ENCODE measurements at regions not wholly inside any gene's neighbourhood (a gene's known extent, or its start where the extent isn't known, plus 50 kb on each side); places are given as distances from the start of the nearest gene placed in this dataset.
"Not testable (repeated sequence)": the region's sequence is repeated elsewhere in the genome, so short reads cannot be mapped to it uniquely, and the experiment has no call there.

DNA sequence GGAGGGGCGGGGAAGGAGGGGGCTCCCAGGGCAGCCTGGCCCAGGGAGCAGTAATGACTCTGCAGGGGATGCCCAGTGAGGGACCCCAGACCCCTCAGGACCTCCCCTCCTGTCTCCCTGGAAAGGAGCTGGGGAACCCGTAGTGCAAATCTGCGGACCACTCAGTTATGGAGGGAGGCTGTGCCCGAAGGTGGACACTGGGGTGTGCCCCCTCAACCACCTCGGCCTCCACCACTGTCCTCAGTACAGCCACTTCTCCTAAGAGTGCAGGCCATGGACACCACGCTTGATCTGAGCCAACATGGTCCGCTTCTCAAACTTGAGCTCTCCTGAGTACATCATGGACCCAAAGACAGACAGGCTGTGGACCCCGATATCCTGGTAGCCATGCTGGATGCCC lies 378.2 kb upstream of the MAOA start:
- no peak overlapping the region for H3K4me3 ChIP-seq (ENCODE audit: low read depth, low read length)
- H3K9ac ChIP-seq (ENCODE audit: low read length) = no peak overlapping the region
- H3K27me3 ChIP-seq (ENCODE audit: control insufficient read depth, insufficient read depth, low read length) = no peaks in the 10 kb centered on the region; the same call in 1 of the 2 replicates
- peaks cover 36% of the 10 kb centered on the region for H3K9me3 ChIP-seq (ENCODE audit: control insufficient read depth, insufficient read depth, low read depth, low read length)
- no peaks in the 10 kb centered on the region for H3K36me3 ChIP-seq (ENCODE audit: control insufficient read depth, insufficient read depth, low read length)
- no peak overlapping the region for H3K27ac ChIP-seq (ENCODE audit: low read depth, low read length)
- no peaks in the 10 kb centered on the region for H3K4me1 ChIP-seq (ENCODE audit: control insufficient read depth, insufficient read depth, low read length)

DNA sequence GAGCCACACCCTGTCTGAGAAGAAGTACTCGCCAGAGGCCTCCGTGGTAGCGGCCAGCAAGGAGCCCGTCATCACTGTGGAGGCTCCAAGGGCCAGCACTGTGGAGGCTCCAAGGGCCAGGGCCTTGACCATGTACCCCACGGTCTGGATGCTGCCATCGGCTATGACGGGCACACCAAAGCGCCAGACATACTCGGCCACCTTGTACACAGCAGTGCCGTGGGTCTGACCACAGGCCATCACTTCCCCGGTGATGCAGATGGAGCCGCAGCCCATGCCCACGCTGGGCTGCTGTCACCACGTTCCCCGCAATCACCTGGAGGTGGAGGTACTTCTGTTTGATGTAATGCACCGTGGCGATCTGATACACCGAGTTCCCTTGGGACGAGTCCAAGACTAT lies 377.7 kb upstream of the MAOA start:
- no peaks in the 10 kb centered on the region for H3K36me3 ChIP-seq (ENCODE audit: control insufficient read depth, insufficient read depth, low read length)
- H3K4me3 ChIP-seq (ENCODE audit: low read depth, low read length) = no peak overlapping the region
- H3K9me3 ChIP-seq (ENCODE audit: control insufficient read depth, insufficient read depth, low read depth, low read length) = peaks cover 33% of the 10 kb centered on the region
- no peak overlapping the region for H3K27ac ChIP-seq (ENCODE audit: low read depth, low read length)
- no peak overlapping the region for H3K9ac ChIP-seq (ENCODE audit: low read length)
- H3K27me3 ChIP-seq (ENCODE audit: control insufficient read depth, insufficient read depth, low read length) = no peaks in the 10 kb centered on the region; the same call in 1 of the 2 replicates
- no peaks in the 10 kb centered on the region for H3K4me1 ChIP-seq (ENCODE audit: control insufficient read depth, insufficient read depth, low read length)

DNA sequence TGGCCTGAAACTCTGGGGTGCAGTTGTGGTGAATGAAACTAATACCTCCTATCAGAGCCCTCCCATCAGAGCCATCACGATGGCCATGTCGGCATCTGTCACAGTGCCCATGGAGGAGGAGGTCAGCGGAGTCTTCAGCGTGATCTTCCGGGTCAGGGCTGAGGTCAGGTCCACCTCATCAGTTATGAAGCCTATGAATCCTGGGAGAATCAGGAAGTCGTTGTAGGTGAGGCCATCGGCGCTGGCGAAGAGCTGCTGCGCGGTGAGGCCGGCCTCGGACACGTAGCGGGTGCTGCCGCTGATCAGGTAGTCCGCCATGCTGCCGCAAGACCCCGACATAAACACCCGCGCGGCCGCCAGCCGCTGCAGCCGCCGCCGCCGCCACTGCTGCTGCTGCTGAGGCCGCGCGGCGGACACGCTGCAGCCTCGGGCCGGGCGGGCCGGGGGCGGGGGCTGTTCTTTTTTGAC lies 376.7 kb upstream of the MAOA start:
- H3K4me3 ChIP-seq (ENCODE audit: low read depth, low read length) = no peak overlapping the region
- no peaks in the 10 kb centered on the region for H3K4me1 ChIP-seq (ENCODE audit: control insufficient read depth, insufficient read depth, low read length)
- H3K27ac ChIP-seq (ENCODE audit: low read depth, low read length) = no peak overlapping the region
- H3K9ac ChIP-seq (ENCODE audit: low read length) = no peak overlapping the region
- no peaks in the 10 kb centered on the region for H3K36me3 ChIP-seq (ENCODE audit: control insufficient read depth, insufficient read depth, low read length)
- H3K27me3 ChIP-seq (ENCODE audit: control insufficient read depth, insufficient read depth, low read length) = no peaks in the 10 kb centered on the region; the same call in 1 of the 2 replicates
- peaks cover 31% of the 10 kb centered on the region for H3K9me3 ChIP-seq (ENCODE audit: control insufficient read depth, insufficient read depth, low read depth, low read length)

DNA sequence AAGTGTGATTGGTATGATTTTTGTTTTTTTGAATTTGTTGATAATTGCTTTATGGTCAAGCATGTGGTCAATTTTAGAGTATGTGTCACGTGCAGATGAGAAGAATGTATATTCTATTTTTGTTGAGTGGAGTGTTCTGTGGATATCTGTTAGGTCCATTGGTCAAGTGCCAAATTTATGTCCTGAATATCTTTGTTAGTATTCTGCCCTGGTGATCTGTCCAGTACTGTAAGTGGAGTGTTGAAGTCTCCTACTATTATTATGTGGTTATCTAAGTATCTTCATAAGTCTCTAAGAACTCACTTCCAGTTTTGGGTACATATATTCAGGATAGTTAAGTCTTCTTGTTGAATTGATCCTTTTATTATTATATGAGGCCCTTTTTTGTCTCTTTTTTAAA lies 372.9 kb upstream of the MAOA start:
- H3K4me3 ChIP-seq (ENCODE audit: low read depth, low read length) = no peak overlapping the region
- no peaks in the 10 kb centered on the region; the same call in 1 of the 2 replicates for H3K27me3 ChIP-seq (ENCODE audit: control insufficient read depth, insufficient read depth, low read length)
- no peaks in the 10 kb centered on the region for H3K4me1 ChIP-seq (ENCODE audit: control insufficient read depth, insufficient read depth, low read length)

DNA sequence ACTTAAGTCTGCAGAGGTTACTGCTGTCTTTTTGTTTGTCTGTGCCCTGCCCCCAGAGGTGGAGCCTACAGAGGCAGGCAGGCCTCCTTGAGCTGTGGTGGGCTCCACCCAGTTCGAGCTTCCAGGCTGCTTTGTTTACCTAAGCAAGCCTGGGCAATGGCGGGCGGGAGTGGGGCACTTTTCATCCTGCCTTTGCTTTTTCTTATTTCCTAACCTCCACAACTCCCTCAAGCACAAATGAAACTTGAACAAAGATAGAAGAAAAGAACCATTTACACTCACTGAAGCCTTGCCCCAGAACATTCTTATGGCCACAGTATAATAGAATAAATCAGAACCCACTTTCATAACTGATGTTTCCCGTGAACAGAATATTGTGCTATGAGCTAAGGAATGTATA lies 344.5 kb upstream of the MAOA start:
- H3K9ac ChIP-seq (ENCODE audit: low read length); H3K27ac ChIP-seq (ENCODE audit: low read depth, low read length); H3K9me3 ChIP-seq (ENCODE audit: control insufficient read depth, insufficient read depth, low read depth, low read length); H3K4me3 ChIP-seq (ENCODE audit: low read depth, low read length); H3K4me1 ChIP-seq (ENCODE audit: control insufficient read depth, insufficient read depth, low read length); H3K36me3 ChIP-seq (ENCODE audit: control insufficient read depth, insufficient read depth, low read length); H3K27me3 ChIP-seq (ENCODE audit: control insufficient read depth, insufficient read depth, low read length): not testable (repeated sequence)

More for the DNA sequence above, 372.9 kb upstream of the MAOA start:
- Histone ChIP-seq H3K36me3 (ENCODE audit: control insufficient read depth, insufficient read depth, low read length) (no peaks in the 10 kb centered on the region), H3K9ac (ENCODE audit: low read length) (no peak overlapping the region), H3K27ac (ENCODE audit: low read depth, low read length) (no peak overlapping the region), H3K9me3 (ENCODE audit: control insufficient read depth, insufficient read depth, low read depth, low read length) (peaks cover 26% of the 10 kb centered on the region)

DNA sequence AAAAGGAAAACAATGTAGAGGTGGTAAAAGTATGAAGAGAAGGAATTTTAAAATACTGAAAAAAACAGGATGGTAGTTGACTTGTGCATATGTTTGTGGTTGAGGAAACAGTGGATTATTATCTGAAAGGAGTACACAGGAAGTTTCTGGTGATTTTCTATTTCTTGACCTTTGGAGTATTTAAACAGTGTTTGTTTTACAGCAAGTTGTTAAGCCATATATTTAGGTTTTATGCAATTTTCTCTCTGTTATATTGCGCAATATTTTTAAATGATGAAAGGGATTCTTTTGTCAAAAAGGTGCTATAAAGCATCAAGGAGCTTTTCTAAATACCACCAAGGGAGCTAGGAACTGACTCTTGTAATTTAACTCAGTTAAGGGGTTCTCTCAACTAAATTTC lies 343.1 kb upstream of the MAOA start:
- no peaks in the 10 kb centered on the region; the same call in 1 of the 2 replicates for H3K27me3 ChIP-seq (ENCODE audit: control insufficient read depth, insufficient read depth, low read length)
- H3K27ac ChIP-seq (ENCODE audit: low read depth, low read length) = no peak overlapping the region
- no peak overlapping the region for H3K9ac ChIP-seq (ENCODE audit: low read length)
- no peaks in the 10 kb centered on the region for H3K36me3 ChIP-seq (ENCODE audit: control insufficient read depth, insufficient read depth, low read length)
- no peaks in the 10 kb centered on the region for H3K4me1 ChIP-seq (ENCODE audit: control insufficient read depth, insufficient read depth, low read length)
- H3K4me3 ChIP-seq (ENCODE audit: low read depth, low read length) = no peak overlapping the region
- no peaks in the 10 kb centered on the region for H3K9me3 ChIP-seq (ENCODE audit: control insufficient read depth, insufficient read depth, low read depth, low read length)

DNA sequence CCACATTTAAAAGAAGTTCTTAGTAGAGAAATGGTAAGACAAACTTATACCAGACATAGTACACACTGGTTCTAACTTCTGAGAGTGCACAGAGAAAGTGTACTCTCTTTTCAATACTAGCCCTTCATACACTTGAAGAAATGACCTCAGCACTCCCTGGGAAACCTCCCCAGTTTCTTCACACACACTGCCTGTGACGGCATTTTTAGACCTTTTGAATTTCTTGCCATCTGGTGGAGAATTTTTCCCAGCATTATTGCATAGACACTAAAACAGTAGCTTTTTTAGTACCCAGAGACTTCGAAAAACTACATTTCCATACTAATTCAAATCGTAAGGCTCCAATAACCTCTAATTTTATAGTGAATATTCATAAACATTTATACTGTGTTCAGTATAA lies 341.6 kb upstream of the MAOA start:
- Histone ChIP-seq H3K4me1 (ENCODE audit: control insufficient read depth, insufficient read depth, low read length) (no peaks in the 10 kb centered on the region), H3K27ac (ENCODE audit: low read depth, low read length) (no peak overlapping the region), H3K9me3 (ENCODE audit: control insufficient read depth, insufficient read depth, low read depth, low read length) (no peaks in the 10 kb centered on the region), H3K4me3 (ENCODE audit: low read depth, low read length) (no peak overlapping the region), H3K27me3 (ENCODE audit: control insufficient read depth, insufficient read depth, low read length) (no peaks in the 10 kb centered on the region; the same call in 1 of the 2 replicates), H3K9ac (ENCODE audit: low read length) (no peak overlapping the region), H3K36me3 (ENCODE audit: control insufficient read depth, insufficient read depth, low read length) (no peaks in the 10 kb centered on the region)

DNA sequence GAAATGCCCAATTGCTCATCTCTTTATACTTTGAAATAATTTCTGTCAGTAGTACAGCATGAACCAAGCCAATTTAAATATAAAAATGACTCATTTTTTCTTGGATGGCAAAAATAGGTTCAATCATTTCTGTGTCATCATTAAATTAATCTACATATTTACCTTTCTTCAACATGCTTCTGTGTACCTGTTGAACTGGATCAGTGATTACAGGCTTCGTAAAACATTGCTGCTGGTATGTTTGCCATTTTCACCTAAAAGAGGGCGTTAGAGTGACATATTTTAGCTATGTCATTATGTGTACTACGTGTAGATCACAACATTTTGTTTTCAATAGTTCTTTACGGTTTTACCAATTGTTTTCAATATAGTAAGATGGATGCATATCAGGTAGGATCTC lies 340.5 kb upstream of the MAOA start:
- no peaks in the 10 kb centered on the region for H3K36me3 ChIP-seq (ENCODE audit: control insufficient read depth, insufficient read depth, low read length)
- no peak overlapping the region for H3K9ac ChIP-seq (ENCODE audit: low read length)
- no peaks in the 10 kb centered on the region for H3K4me1 ChIP-seq (ENCODE audit: control insufficient read depth, insufficient read depth, low read length)
- H3K9me3 ChIP-seq (ENCODE audit: control insufficient read depth, insufficient read depth, low read depth, low read length) = no peaks in the 10 kb centered on the region
- no peak overlapping the region for H3K27ac ChIP-seq (ENCODE audit: low read depth, low read length)
- no peak overlapping the region for H3K4me3 ChIP-seq (ENCODE audit: low read depth, low read length)
- H3K27me3 ChIP-seq (ENCODE audit: control insufficient read depth, insufficient read depth, low read length) = no peaks in the 10 kb centered on the region; the same call in 1 of the 2 replicates

DNA sequence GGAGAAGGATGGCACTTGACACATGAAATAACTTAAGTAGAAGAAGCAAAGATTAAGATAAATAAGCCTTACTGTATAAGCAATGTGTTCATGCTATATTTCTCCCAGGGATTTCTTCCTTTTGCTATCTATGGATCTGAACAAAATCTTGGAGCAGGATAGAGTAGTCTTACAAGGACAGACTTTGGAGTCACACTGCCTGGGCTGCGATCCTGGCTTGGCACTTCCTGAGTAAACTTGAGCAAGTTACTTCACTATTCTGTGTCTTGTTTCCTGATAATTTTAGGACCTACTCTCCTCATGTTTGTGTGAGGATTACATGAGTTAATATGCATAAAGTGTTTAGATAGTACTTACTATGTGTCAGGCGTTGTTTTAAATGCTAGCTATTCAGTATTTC lies 340.0 kb upstream of the MAOA start:
- Histone ChIP-seq H3K36me3 (ENCODE audit: control insufficient read depth, insufficient read depth, low read length) (no peaks in the 10 kb centered on the region), H3K4me1 (ENCODE audit: control insufficient read depth, insufficient read depth, low read length) (no peaks in the 10 kb centered on the region), H3K27ac (ENCODE audit: low read depth, low read length) (no peak overlapping the region), H3K27me3 (ENCODE audit: control insufficient read depth, insufficient read depth, low read length) (no peaks in the 10 kb centered on the region; the same call in 1 of the 2 replicates), H3K9me3 (ENCODE audit: control insufficient read depth, insufficient read depth, low read depth, low read length) (no peaks in the 10 kb centered on the region), H3K9ac (ENCODE audit: low read length) (no peak overlapping the region), H3K4me3 (ENCODE audit: low read depth, low read length) (no peak overlapping the region)

DNA sequence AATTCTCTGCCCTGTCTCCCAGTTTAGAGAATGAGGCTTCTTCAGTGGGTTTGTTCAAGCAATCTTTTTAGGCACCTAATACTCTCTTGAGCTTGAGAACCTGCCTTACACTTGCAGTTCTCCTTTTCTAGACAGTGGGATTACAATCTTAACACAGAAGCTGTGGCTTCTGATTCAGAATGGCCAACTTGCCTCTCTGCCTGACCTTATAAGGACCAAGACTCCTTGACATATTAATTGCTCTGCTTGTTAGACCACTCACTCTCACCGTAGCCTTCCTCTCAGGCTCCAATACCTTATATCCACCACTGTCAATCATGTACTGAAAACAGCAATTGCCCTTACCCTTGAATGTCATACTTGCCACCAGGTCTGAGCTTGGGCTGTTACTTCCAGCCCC lies 338.7 kb upstream of the MAOA start:
- Histone ChIP-seq H3K27ac (ENCODE audit: low read depth, low read length) (no peak overlapping the region), H3K36me3 (ENCODE audit: control insufficient read depth, insufficient read depth, low read length) (no peaks in the 10 kb centered on the region)

DNA sequence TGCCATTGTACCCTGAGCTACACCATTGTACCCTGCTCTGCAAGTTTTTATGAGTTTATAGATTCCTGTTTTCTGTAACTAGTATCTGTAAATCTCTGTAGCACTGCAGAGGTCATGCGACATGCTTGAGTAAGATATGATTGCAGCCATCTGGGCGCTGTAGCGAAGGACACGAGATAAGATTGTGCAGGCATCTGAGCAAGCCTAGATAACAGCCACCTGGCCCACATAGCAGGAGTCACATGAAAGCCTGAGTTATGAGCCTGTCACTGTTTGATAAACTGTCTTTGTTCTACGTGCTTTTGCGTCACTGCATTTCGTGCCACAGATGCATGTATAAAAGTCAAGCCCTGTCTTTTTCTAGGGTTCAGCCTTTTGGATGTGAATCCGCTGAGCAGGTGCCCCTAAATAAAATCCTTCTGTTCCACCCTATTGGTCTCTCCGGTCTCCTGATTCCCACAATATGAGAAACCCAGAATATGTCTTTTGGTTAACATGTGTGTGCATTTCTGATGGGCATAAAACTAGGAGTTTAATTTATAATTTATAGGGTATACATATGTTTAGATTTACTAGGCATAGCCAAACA lies 327.6 kb upstream of the MAOA start:
- H3K9me3 ChIP-seq (ENCODE audit: control insufficient read depth, insufficient read depth, low read depth, low read length) = peaks cover 58% of the 10 kb centered on the region

More for the DNA sequence above, 338.7 kb upstream of the MAOA start:
- H3K4me1 ChIP-seq (ENCODE audit: control insufficient read depth, insufficient read depth, low read length) = no peaks in the 10 kb centered on the region
- H3K27me3 ChIP-seq (ENCODE audit: control insufficient read depth, insufficient read depth, low read length) = no peaks in the 10 kb centered on the region; the same call in 1 of the 2 replicates
- no peak overlapping the region for H3K4me3 ChIP-seq (ENCODE audit: low read depth, low read length)
- 0 out of 2 replicates have a peak, but pooled peaks cover 5% of the 10 kb centered on the region for H3K9me3 ChIP-seq (ENCODE audit: control insufficient read depth, insufficient read depth, low read depth, low read length)
- no peak overlapping the region for H3K9ac ChIP-seq (ENCODE audit: low read length)

More for the DNA sequence above, 327.6 kb upstream of the MAOA start:
- Histone ChIP-seq H3K4me1 (ENCODE audit: control insufficient read depth, insufficient read depth, low read length) (no peaks in the 10 kb centered on the region), H3K4me3 (ENCODE audit: low read depth, low read length) (no peak overlapping the region), H3K9ac (ENCODE audit: low read length) (no peak overlapping the region), H3K27ac (ENCODE audit: low read depth, low read length) (no peak overlapping the region), H3K36me3 (ENCODE audit: control insufficient read depth, insufficient read depth, low read length) (peaks cover 4% of the 10 kb centered on the region; the same call in 1 of the 2 replicates), H3K27me3 (ENCODE audit: control insufficient read depth, insufficient read depth, low read length) (no peaks in the 10 kb centered on the region)
